HepG2 (cell line): ENCODE measurements at regions not wholly inside any gene's neighbourhood (a gene's known extent, or its start where the extent isn't known, plus 50 kb on each side); places are given as distances from the start of the nearest gene placed in this dataset.
A peak's percentile ranks its signal among the peaks of the same experiment; 100 is the strongest.

Source experiments
- ATF7-NPFF ChIP-seq: sonication (generic); formaldehyde crosslinking; IDR thresholded peaks from 2 replicates; pipeline ENCODE4 v1.8.1; 2023; ENCODE audit warnings: mild to moderate bottlenecking, low read depth, missing genetic modification reagents, moderate library complexity
- BRD4 ChIP-seq: sonication (generic); formaldehyde crosslinking; IDR thresholded peaks from 2 replicates; pipeline ENCODE4 v1.4.0; 2020; ENCODE audit warnings: missing genetic modification reagents
- ELF1 ChIP-seq: sonication (generic); formaldehyde crosslinking; IDR thresholded peaks from 2 replicates; pipeline ENCODE4 v1.4.0; 2020; ENCODE audit warnings: missing genetic modification reagents
- ETV5 ChIP-seq: IDR thresholded peaks from 2 replicates; pipeline ENCODE4 v1.6.1; 2018; ENCODE audit warnings: missing biosample characterization, missing genetic modification reagents, inconsistent platforms, borderline replicate concordance
- FOXM1 ChIP-seq: sonication (generic); formaldehyde crosslinking; IDR thresholded peaks from 2 replicates; pipeline ENCODE4 v1.5.0; 2020; ENCODE audit warnings: missing genetic modification reagents
- HIC2 ChIP-seq: sonication (generic); formaldehyde crosslinking; IDR thresholded peaks from 2 replicates; pipeline ENCODE4 v1.9.0; 2022; ENCODE audit warnings: low read depth, missing genetic modification reagents
- HMG20A ChIP-seq: IDR thresholded peaks from 2 replicates; pipeline ENCODE4 v1.6.1; 2016; ENCODE audit warnings: borderline replicate concordance
- MEIS1 ChIP-seq: sonication (generic); formaldehyde crosslinking; IDR thresholded peaks from 2 replicates; pipeline ENCODE4 v1.9.0; 2021; ENCODE audit warnings: mild to moderate bottlenecking, missing genetic modification reagents, moderate library complexity, borderline replicate concordance
- MNT ChIP-seq: fragments of 450-650 bp; IDR thresholded peaks from 2 replicates; pipeline ENCODE4 v1.6.1; 2016
- MXD1 ChIP-seq: sonication (generic); formaldehyde crosslinking; IDR thresholded peaks from 2 replicates; pipeline ENCODE4 v1.4.0; 2020; ENCODE audit warnings: mild to moderate bottlenecking, missing genetic modification reagents
- NFE2L2 ChIP-seq: fragments of 150-350 bp; IDR thresholded peaks from 2 replicates; pipeline ENCODE4 v1.6.1; 2014; ENCODE audit warnings: low read length
- NR2F2 ChIP-seq: IDR thresholded peaks from 2 replicates; pipeline ENCODE4 v1.6.1; 2012; ENCODE audit warnings: low read depth, inconsistent platforms, borderline replicate concordance
- PRDM4 ChIP-seq: sonication (generic); formaldehyde crosslinking; IDR thresholded peaks from 2 replicates; pipeline ENCODE4 v1.9.0; 2021; ENCODE audit warnings: missing genetic modification reagents, borderline replicate concordance
- PRPF4 ChIP-seq: fragments of 200-400 bp; formaldehyde crosslinking; IDR thresholded peaks from 2 replicates; pipeline ENCODE4 v1.6.1; 2016; ENCODE audit warnings: low read length, low read depth; ENCODE audit not compliant: poor library complexity, severe bottlenecking
- RORA ChIP-seq: sonication (generic); formaldehyde crosslinking; IDR thresholded peaks from 2 replicates; pipeline ENCODE4 v1.5.0; 2020; ENCODE audit warnings: mild to moderate bottlenecking, missing genetic modification reagents, moderate library complexity
- SRSF9 ChIP-seq: fragments of 200-400 bp; formaldehyde crosslinking; IDR thresholded peaks from 2 replicates; pipeline ENCODE4 v1.6.1; 2018; ENCODE audit warnings: borderline replicate concordance, mild to moderate bottlenecking, low read depth, low read length; ENCODE audit not compliant: insufficient read depth, poor library complexity, severe bottlenecking
- TAF15 ChIP-seq: fragments of 200-400 bp; formaldehyde crosslinking; IDR thresholded peaks from one replicate; pipeline ENCODE4 v1.6.1; 2018; ENCODE audit warnings: mild to moderate bottlenecking, low read depth, low read length; ENCODE audit not compliant: poor library complexity, severe bottlenecking
- TCF7 ChIP-seq: sonication (generic); IDR thresholded peaks from 2 replicates; pipeline ENCODE4 v1.6.1; 2016; ENCODE audit warnings: antibody characterized with exemption, low read depth
- ZNF230 ChIP-seq: sonication (generic); formaldehyde crosslinking; IDR thresholded peaks from 2 replicates; pipeline ENCODE4 v1.4.0; 2020; ENCODE audit warnings: mild to moderate bottlenecking, missing genetic modification reagents
- ZNF292 ChIP-seq: sonication (generic); formaldehyde crosslinking; IDR thresholded peaks from 2 replicates; pipeline ENCODE4 v1.8.1; 2022; ENCODE audit warnings: mild to moderate bottlenecking, low read depth, missing genetic modification reagents, borderline replicate concordance
- ZNF451 ChIP-seq: sonication (generic); formaldehyde crosslinking; IDR thresholded peaks from 2 replicates; pipeline ENCODE4 v1.5.0; 2020; ENCODE audit warnings: mild to moderate bottlenecking, missing genetic modification reagents
- ZNF513 ChIP-seq: sonication (generic); formaldehyde crosslinking; conservative IDR thresholded peaks from 2 replicates; pipeline ENCODE4 v1.5.0; 2020; ENCODE audit warnings: missing genetic modification reagents
- ZNF672 ChIP-seq: sonication (generic); formaldehyde crosslinking; IDR thresholded peaks from 2 replicates; pipeline ENCODE4 v1.8.1; 2022; ENCODE audit warnings: missing genetic modification reagents
- ZNF891 ChIP-seq: sonication (generic); formaldehyde crosslinking; IDR thresholded peaks from 2 replicates; pipeline ENCODE4 v1.5.0; 2020; ENCODE audit warnings: mild to moderate bottlenecking, missing genetic modification reagents

GRCh38 chr6:134517145-134517658, 199.3 kb upstream of the SGK1 start (continued):
- TF ChIP-seq ZNF513 (CRISPR knock-in tag) (no peak), TAF15 (no peak), ZNF451 (CRISPR knock-in tag) (no peak), PRPF4 (no peak), NR2F2 (no peak), HIC2 (CRISPR knock-in tag) (0 out of 2 replicates have a peak, but pooled peaks have one; percentile 33), BRD4 (CRISPR knock-in tag) (no peak), SRSF9 (no peak), NFE2L2 (0 out of 2 replicates have a peak, but pooled peaks have one; percentile 13), MXD1 (CRISPR knock-in tag) (no peak), MNT (no peak), FOXM1 (CRISPR knock-in tag) (no peak), HMG20A (CRISPR knock-in tag) (no peak; the same call in 1 of the 2 replicates), ATF7-NPFF (CRISPR knock-in tag) (no peak), ZNF891 (CRISPR knock-in tag) (0 out of 2 replicates have a peak, but pooled peaks have one; percentile 62), ETV5 (CRISPR knock-in tag) (no peak), ZNF230 (CRISPR knock-in tag) (no peak), PRDM4 (CRISPR knock-in tag) (no peak), RORA (CRISPR knock-in tag) (no peak), TCF7 (no peak), ZNF672 (CRISPR knock-in tag) (no peak), ELF1 (CRISPR knock-in tag) (no peak), ZNF292 (peak; percentile 56; the same call in 1 of the 2 replicates), MEIS1 (CRISPR knock-in tag) (no peak)
